Stomach (tissue), 8 donors: ENCODE measurements at regions not wholly inside any gene's neighbourhood (a gene's known extent, or its start where the extent isn't known, plus 50 kb on each side); places are given as distances from the start of the nearest gene placed in this dataset.

ENCODE experiments used
- DNase-seq, 2 donors: peaks; one replicate each; pipeline versions ENCODE4 v3.0.0 to v3.0.0-alpha.2; 2013 to 2019
- H3K27ac ChIP-seq, 5 donors: fragments of 200-600 bp in 4 of 5; sonication (generic) in 4 of 5; one replicate each; pipeline ENCODE4 v1.5.1; 2013 to 2019; ENCODE audit warnings: mild to moderate bottlenecking in 1 of 5, moderate library complexity in 1 of 5
- H3K27me3 ChIP-seq, 3 donors: fragments of 200-600 bp; sonication (generic); one replicate each; pipeline ENCODE4 v1.5.1; 2017 to 2019; ENCODE audit warnings: mixed run types in 1 of 3
- H3K36me3 ChIP-seq, 4 donors: fragments of 200-600 bp; sonication (generic); 1 replicate in 3 of 4; 2 replicates in 1 of 4; pipeline ENCODE4 v1.5.1; 2016 to 2019
- H3K4me1 ChIP-seq, 4 donors: fragments of 200-600 bp; sonication (generic); one replicate each; pipeline ENCODE4 v1.5.1; 2016 to 2019
- H3K4me3 ChIP-seq, 4 donors: fragments of 200-600 bp; sonication (generic) in 3 of 4; one replicate each; pipeline ENCODE4 v1.5.1; 2016 to 2019; ENCODE audit warnings: mild to moderate bottlenecking in 1 of 4
- H3K9me3 ChIP-seq, 4 donors: fragments of 200-600 bp; sonication (generic); one replicate each; pipeline ENCODE4 v1.5.1; 2016 to 2019
- CTCF ChIP-seq, 7 experiments: fragments of 450-650 bp in 4 of 7; fragments of 200-600 bp in 3 of 7; sonication (generic) in 3 of 7; IDR thresholded peaks; one replicate each; pipeline ENCODE4 v1.5.1; 2016 to 2019; ENCODE audit warnings: antibody characterized with exemption in 7 of 7, control low read depth in 2 of 7, mild to moderate bottlenecking in 1 of 7
- EP300 ChIP-seq: sonication (generic); formaldehyde crosslinking; IDR thresholded peaks from one replicate; pipeline ENCODE4 v1.6.1; 2017; ENCODE audit warnings: antibody characterized with exemption
- POLR2A ChIP-seq, 4 donors: fragments of 450-650 bp; IDR thresholded peaks; one replicate each; pipeline ENCODE4 v1.6.1; 2016; ENCODE audit warnings: antibody characterized with exemption in 4 of 4, control low read depth in 2 of 4, mild to moderate bottlenecking in 1 of 4, moderate library complexity in 1 of 4
- POLR2AphosphoS5 ChIP-seq, 3 donors: sonication (generic); formaldehyde crosslinking; IDR thresholded peaks; one replicate each; pipeline ENCODE4 v1.6.1; 2016; ENCODE audit warnings: antibody characterized with exemption in 3 of 3
- WGBS, 5 donors: extraction: QIAGEN DNeasy Blood & Tissue Kit in 3 of 5; methylation state at CpG; one replicate each; pipeline versions ENCODE4 v1.1.5 to v1.1.7; 2013 to 2018; 5-methylcytosine and 5-hydroxymethylcytosine counted together
- intact Hi-C: fragments of 100-400 bp; cut with DNase I; formaldehyde crosslinking; loops from one replicate; pipeline ENCODE4 v1.15.1; 2023; ENCODE audit warnings: low total_unique reads
- donor health status: healthy with polysubstance abuse.
- donor health status: Bipolar disorder and iron deficiency.
- donor health status: healthy.

- WGBS, 5 donors: 80 to 87% (median 83%) methylated on average over 4 of the region's 4 CpGs
- TF ChIP-seq CTCF (IDR thresholded peaks at IDR 0.05): no peak
- TF ChIP-seq POLR2A (IDR thresholded peaks at IDR 0.05): no peak
- no peak for TF ChIP-seq EP300
- TF ChIP-seq POLR2AphosphoS5 (IDR thresholded peaks at IDR 0.05): no peak
- H3K27me3 ChIP-seq: no peaks in the 10 kb centered on the region
These were observed 99.3 kb upstream of the WWC1 start for GRCh38 chr5:168192120-168192519.

GRCh38 chr5:168193493-168194250, 97.8 kb upstream of the WWC1 start:
- Histone ChIP-seq H3K4me1 (peaks cover 0 to 10% (median 0%) of the 10 kb centered on the region in 4 donors), H3K4me3 (no peak overlapping the region), H3K36me3 (no peaks in the 10 kb centered on the region), H3K27ac (no peak overlapping the region), H3K27me3 (no peaks in the 10 kb centered on the region), H3K9me3 (no peaks in the 10 kb centered on the region)
- no peak for TF ChIP-seq EP300
- no peak for TF ChIP-seq POLR2A (IDR thresholded peaks at IDR 0.05)
- TF ChIP-seq POLR2AphosphoS5 (IDR thresholded peaks at IDR 0.05): no peak
- no peak for TF ChIP-seq CTCF (IDR thresholded peaks at IDR 0.05)
- WGBS, 5 donors: 46 to 68% (median 57%) methylated on average over 9 of the region's 9 CpGs
- DNase-seq: no peak
- intact Hi-C loops: no loop called here

More at GRCh38 chr5:168192120-168192519, 99.3 kb upstream of the WWC1 start:
- no peak for DNase-seq
- no peak overlapping the region for H3K27ac ChIP-seq
- intact Hi-C loops: no loop called here
- H3K4me1 ChIP-seq: peaks cover 0 to 15% (median 0%) of the 10 kb centered on the region in 4 donors
- no peaks in the 10 kb centered on the region for H3K9me3 ChIP-seq
- no peak overlapping the region for H3K4me3 ChIP-seq
- H3K36me3 ChIP-seq: no peaks in the 10 kb centered on the region

- intact Hi-C loops: no loop called here
- WGBS, 5 donors: 81 to 88% (median 86%) methylated on average over 9 of the region's 9 CpGs
- TF ChIP-seq EP300 (no peak), POLR2AphosphoS5 (IDR thresholded peaks at IDR 0.05) (no peak), POLR2A (IDR thresholded peaks at IDR 0.05) (no peak), CTCF (IDR thresholded peaks at IDR 0.05) (no peak)
These were observed 96.3 kb upstream of the WWC1 start for GRCh38 chr5:168195110-168195509.

GRCh38 chr5:168198359-168198758, 93.1 kb upstream of the WWC1 start:
- intact Hi-C loops: no loop called here
- no peaks in the 10 kb centered on the region for H3K9me3 ChIP-seq
- H3K4me3 ChIP-seq: no peak overlapping the region
- TF ChIP-seq EP300 (no peak), POLR2AphosphoS5 (IDR thresholded peaks at IDR 0.05) (no peak), CTCF (IDR thresholded peaks at IDR 0.05) (no peak), POLR2A (IDR thresholded peaks at IDR 0.05) (no peak)
- peaks cover 0 to 8% (median 0%) of the 10 kb centered on the region in 4 donors for H3K4me1 ChIP-seq
- DNase-seq: no peak
- H3K27me3 ChIP-seq: no peaks in the 10 kb centered on the region
- H3K36me3 ChIP-seq: no peaks in the 10 kb centered on the region
- 85 to 92% (median 91%) methylated on average over 2 of the region's 2 CpGs for WGBS, 5 donors
- H3K27ac ChIP-seq: no peak overlapping the region

More at GRCh38 chr5:168195110-168195509, 96.3 kb upstream of the WWC1 start:
- Histone ChIP-seq H3K4me1 (peaks cover 0 to 10% (median 0%) of the 10 kb centered on the region in 4 donors), H3K4me3 (no peak overlapping the region), H3K36me3 (no peaks in the 10 kb centered on the region), H3K9me3 (no peaks in the 10 kb centered on the region), H3K27ac (no peak overlapping the region), H3K27me3 (no peaks in the 10 kb centered on the region)
- no peak for DNase-seq
